ENCODE measurements at regions not wholly inside any gene's neighbourhood (a gene's known extent, or its start where the extent isn't known, plus 50 kb on each side); places are given as distances from the start of the nearest gene placed in this dataset.
"Not testable (repeated sequence)": the region's sequence is repeated elsewhere in the genome, so short reads cannot be mapped to it uniquely, and the experiment has no call there.

- DNase-seq = no peak
Observed at GRCh38 chr10:36840788-36841187, 284.6 kb upstream of the ANKRD30A start.

GRCh38 chr10:36837416-36837815, 288.0 kb upstream of the ANKRD30A start:
- DNase-seq = no peak

GRCh38 chr10:36819781-36820180, 305.6 kb upstream of the ANKRD30A start:
- DNase-seq = no peak

- no peak for DNase-seq
Observed at GRCh38 chr10:36817898-36818297, 307.5 kb upstream of the ANKRD30A start.

- no peak for DNase-seq
Observed at GRCh38 chr10:36808625-36809362, 316.6 kb upstream of the ANKRD30A start.

DNA sequence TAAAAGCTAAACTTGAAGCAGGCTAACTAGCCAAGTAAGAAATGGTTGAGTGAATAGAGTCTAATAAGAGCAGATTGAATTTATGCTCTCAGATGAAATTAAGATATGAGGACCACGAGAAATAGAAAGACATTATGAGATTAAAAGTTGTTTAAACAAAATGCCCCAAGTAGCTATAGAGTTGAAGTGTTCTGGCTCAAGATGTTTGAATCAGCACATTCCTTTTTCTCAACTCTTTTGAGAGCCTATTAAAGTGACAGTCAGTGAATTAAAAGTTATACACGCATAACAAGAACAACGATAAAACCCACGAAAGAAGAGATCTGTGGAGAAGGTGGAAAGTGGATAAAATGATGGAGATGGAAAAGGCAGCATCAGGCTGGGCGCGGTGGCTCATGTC, 322.2 kb upstream of the ANKRD30A start:
- DNase-seq = no peak

DNA sequence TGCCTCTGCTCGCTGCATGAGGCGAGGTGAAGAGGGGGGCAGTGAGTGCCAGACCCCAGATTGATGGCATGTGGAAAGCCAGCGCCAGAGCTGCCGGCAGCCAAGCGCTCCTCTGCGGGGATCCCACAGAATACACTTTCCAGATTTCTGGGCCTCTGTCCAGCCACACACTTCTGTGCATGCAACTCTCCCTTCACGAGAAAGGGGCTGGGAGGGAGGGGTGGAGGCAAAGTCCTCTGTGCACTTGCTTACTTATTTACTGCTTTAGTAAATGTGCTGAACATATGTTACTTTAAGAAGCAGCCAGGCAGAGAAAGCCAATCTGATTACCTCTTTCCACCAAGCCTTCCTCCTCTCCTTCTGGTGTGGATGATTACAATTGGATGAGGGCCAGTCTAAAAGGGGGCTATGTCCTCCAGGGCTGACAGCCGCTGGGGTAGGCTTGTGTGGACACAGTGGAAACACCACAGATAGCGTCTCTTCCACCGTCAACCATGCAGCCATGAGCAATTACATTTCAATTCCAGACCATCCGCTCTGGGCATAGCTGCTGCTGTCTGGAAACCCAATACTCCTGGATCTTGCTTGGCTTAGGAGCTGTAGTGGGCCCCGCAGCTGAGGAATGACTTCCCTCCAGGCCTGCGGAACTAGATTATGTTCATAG, 322.8 kb upstream of the ANKRD30A start:
- DNase-seq = peak; percentile 44

DNA sequence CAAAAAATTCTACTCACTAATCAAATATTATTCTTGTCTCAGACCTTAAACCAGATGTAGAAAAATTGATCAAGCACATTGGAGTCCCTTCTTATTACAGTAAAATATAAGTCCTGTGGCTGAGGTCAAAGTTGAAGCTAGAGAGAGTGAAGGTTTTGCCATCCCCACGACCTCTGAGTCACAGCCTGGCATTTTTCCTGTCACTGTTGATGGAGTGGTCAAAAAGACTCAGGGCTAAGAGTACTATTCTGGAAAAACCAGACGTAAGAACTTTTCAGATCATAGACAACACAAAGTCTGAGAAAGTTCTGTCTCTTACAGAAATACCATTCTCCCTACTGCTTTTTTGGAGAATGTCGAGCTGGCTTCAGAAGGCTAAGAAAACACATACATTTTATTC, 323.7 kb upstream of the ANKRD30A start:
- DNase-seq = no peak

DNA sequence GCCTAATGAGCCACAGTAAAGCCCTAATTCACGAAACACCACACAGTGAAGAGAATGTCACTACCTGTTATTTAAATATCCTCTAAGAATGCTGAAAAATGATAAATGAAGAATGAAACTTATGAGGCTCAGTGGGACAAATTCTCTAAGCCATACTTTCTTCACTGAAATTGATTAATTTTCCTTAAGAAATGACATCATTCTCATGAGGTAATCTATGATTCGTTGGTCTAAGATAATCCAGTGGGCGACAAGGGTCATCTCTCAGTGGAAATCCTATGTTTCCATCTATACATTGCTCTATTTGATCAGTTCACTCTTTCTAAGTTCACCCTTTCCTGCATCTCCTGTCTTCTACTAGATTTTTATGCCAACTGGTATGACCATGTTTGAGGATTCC, 330.4 kb upstream of the ANKRD30A start:
- no peak for DNase-seq

- DNase-seq = no peak
Observed at GRCh38 chr10:36789974-36790373, 335.4 kb upstream of the ANKRD30A start.

DNA sequence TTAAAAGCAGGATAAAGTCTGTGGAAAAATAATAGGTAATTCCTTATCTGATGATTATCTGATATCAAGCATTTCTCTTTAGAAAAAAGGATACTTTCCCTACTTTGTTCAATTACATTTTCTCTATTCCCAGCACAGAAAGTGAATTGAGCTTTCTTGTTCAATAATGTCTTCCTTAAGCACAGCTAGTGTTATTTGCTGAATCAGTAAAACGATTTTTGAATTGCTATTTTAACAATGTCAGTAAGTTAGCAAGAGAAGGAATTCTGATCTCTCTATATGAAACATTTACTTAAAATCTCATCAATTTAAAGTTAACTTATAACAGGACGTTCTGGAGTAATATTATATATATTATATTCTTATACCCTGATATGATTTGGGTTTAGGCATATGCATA, 337.2 kb upstream of the ANKRD30A start:
- no peak for DNase-seq

DNA sequence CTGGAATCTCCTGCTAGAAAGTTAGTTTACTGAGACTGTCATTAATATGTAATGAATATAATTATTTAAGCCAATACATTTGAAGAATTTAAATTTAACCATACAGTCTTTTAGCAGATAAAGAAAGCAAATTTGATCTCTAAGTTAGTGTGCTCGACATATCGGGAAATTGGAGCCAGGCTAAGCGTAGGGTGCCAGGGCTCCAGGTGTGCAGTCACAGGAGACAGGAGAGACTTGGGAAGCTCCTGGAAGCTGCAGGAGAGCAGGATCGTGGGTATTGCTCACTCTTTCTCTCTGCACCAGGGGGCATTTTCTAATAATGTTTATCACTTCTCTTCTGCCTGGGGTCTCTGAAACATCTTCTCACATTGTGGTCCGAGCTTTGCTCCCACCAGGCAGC, 342.0 kb upstream of the ANKRD30A start:
- DNase-seq = no peak

DNA sequence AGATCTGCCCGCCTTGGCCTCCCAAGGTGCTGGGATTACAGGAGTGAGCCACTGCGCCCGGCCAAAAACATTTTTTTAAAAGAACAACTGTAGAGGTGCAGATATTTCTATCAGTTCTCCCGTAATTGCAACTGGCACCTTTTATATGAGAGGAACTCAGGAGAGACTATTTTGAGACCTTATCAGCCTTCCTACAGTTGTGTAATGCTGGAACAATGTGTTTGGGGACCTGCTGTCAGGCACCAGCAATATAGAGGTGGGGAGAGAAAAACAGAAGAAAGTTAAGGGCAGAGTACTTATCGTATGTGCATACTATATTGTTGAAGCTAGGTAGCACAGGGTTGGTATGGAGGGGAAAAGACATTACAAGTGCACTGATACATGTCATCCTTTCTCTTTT, 343.8 kb upstream of the ANKRD30A start:
- DNase-seq = no peak

- DNase-seq = no peak
Observed at GRCh38 chr10:36780158-36780557, 345.2 kb upstream of the ANKRD30A start.

DNA sequence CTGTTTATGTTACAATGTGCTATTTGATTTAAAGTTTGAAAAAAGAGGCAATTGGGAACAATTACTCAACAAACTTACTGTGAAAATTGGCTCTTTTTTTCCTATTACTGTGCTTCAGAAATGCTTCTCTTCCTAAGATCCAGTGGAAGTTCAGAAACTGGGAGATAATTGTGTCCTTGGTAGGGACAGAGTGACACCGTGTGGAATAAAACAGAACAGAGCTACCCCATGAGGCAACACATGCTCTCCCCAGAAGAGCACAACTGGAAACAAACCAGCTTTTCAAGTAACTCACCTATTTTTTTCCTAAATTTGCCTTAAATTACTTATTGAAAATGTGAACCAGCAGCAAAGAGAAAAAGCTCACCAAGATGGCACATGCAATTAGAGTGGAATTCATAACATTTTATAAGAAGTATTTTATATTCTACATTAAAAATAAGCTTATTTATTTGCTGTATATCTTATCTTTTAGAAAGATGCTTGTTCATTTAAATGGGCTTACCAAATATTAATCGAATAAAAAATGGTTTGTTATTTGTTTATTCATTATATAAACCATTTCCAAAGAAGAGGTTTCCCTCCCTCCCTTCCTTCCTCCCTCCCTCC, 346.1 kb upstream of the ANKRD30A start:
- peak; percentile 44 for DNase-seq

DNA sequence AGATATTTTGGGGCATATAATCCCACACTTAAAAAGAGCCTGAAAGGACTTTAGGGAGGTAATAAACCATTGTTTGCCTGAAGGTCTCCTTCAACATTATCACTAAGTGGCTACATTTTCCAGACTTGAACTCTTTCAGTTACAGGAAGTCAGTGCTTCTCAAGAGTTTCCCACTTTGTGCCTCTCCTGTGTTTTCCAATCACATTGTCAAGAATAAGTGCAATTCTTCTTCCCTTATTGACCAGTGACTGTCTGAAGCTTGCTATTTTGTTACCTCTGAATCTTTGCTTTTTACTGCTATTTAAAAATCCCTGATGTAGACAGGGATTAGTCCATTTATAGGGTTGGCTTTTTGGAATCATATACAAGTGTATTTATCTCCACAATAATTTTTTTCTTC, 346.7 kb upstream of the ANKRD30A start:
- DNase-seq = no peak

DNA sequence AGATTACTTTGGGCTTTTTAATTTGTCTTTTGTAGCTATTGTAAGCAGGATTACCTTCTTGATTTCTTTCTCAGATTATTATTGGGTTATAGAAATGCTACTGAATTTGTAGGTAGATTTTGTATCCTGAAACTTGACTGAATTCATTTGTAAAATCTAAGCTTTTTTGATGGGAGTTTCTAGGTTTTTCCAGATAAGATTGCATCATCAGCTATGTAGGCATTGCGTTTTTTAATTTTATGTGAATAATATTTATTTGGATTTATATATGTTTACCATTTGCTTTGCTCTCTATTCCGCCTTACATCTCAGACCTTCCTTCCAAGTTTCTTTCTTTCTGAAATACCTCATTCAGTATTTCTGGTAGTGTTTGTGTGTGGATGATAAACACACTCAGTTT, 351.7 kb upstream of the ANKRD30A start:
- DNase-seq = no peak

GRCh38 chr10:36771725-36772124, 353.7 kb upstream of the ANKRD30A start:
- no peak for DNase-seq

GRCh38 chr10:36769741-36770140, 355.7 kb upstream of the ANKRD30A start:
- not testable (repeated sequence) for DNase-seq

DNA sequence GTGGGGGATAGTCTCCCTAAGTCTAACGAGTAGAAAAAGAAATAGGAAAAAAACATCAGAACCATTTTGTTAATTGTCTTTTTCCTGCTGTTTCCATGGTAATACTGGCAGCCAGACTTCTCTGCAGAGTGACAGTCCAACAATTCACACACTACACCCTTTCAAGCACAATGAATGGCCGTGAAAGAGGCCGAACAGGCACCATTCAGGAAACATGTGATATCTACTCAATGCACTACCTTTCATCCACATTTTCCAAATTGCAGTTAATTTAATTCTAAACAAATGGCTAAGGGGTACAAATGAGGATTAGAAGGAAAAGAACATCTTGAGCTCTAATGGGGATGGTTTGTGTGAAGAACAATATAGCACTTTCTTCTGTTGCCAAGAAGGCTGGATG, 358.5 kb upstream of the ANKRD30A start:
- DNase-seq = no peak

DNA sequence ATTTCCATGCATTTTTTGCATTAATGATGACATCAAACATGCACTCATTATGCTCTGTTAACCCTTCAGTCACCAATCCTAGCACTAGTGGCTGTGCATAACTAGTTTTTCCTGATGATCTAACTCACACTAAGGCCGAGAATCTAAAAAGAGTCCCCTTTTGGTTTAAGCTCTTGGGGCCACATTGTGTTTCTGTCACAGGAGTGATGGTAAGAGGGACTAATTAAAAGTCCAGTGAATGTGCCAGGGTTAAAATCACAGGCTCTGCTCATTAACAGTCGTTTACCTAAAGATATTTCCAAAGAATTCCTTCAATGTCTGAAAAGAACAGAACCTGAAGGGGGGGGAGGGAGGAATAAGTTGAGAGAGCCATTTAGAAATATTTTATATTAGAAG, 359.0 kb upstream of the ANKRD30A start:
- no peak for DNase-seq

DNA sequence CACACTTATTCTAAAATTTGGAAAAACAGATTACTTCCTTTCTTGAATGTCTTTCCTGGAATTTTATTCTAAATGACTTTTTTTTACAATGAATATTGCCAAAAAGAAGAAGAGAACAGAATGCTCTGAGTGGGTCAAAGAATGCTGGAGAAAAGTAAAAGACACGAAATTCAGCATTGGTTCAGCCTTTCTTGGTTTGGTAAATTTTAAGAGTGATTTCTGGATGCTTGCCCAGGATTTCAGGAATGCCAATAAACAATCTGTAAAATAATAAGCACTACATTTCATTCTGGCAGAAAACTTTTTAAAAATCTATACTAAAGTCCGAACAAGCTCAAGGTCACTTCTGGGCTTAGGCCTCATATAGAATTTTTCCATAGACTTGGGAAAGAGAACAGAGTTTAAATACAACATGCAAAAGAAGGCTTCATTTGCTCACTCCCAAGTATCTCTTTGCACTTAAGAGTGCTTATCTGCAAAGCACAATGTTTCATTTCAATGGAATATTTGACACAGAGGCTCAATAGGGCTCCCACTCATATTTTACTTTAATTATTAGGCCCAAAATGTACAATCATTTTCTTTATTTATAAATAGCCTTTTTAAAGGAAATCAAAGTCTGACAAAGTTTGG, 359.5 kb upstream of the ANKRD30A start:
- DNase-seq = no peak

DNA sequence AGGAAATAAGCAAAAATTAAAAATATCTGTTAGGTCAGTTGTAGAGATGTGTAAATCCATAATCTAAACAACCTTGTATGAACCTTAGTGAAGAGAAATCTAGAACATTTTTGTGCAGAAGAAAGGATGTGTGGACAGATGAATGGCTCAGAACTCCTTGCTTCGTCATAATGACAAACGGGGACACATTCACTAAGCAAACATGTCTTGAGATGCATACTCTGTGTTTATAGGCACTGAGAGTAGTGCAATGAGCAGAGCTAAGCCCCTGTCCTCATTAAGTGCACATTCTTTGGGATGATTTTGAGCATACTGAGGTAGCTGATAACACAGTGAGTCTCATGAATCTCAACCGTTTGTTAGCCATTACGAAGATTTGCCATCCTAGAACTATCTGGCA, 360.6 kb upstream of the ANKRD30A start:
- no peak for DNase-seq

DNA sequence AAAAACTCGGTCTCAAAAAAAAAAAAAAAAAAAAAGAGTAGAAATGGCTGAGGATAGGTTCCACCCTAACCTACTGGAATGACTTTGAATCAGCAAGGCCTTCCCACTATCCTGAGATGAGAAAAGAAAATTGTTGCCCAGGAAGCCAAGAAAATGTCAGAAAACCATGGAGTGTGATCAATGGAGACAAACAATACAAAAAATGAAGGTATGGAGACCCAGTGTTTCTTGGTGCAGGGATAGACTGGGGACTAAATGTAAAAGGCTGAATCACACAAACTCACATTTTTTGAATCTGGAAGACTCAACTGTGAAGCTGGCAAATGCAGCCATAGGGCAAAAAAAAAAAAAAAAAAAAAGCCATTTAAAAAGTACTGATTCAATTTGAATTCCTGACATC, 364.3 kb upstream of the ANKRD30A start:
- no peak for DNase-seq
